Neural crest cell (in vitro differentiated cells): ENCODE measurements at regions not wholly inside any gene's neighbourhood (a gene's known extent, or its start where the extent isn't known, plus 50 kb on each side); places are given as distances from the start of the nearest gene placed in this dataset.

Source experiments
- DNase-seq: peaks from one replicate; pipeline ENCODE4 v3.0.0; 2021; ENCODE audit warnings: low read depth, mixed read lengths, low spot score
- H3K27ac Mint-ChIP-seq: one replicate; pipeline ENCODE4 v1.8.0; 2021; ENCODE audit warnings: mild to moderate bottlenecking, mixed read lengths; ENCODE audit not compliant: unreplicated experiment
- H3K27me3 Mint-ChIP-seq: 2 replicates; pipeline ENCODE4 v1.8.0; 2021; ENCODE audit warnings: low read depth, mild to moderate bottlenecking, mixed read lengths
- H3K36me3 Mint-ChIP-seq: 2 replicates; pipeline ENCODE4 v1.8.0; 2021; ENCODE audit warnings: low read depth, mild to moderate bottlenecking, mixed read lengths
- H3K4me1 Mint-ChIP-seq: 2 replicates; pipeline ENCODE4 v1.8.0; 2021; ENCODE audit warnings: mixed read lengths
- H3K4me3 Mint-ChIP-seq: one replicate; pipeline ENCODE4 v1.8.0; 2021; ENCODE audit warnings: mild to moderate bottlenecking, mixed read lengths
- H3K9me3 Mint-ChIP-seq: 2 replicates; pipeline ENCODE4 v1.8.0; 2021; ENCODE audit warnings: mixed read lengths
- TF ChIP-seq, protein P1 (sequence below): fragments of 200-600 bp; sonication (generic); conservative IDR thresholded peaks from 2 replicates; pipeline ENCODE4 v1.5.0; 2021; ENCODE audit warnings: antibody characterized with exemption, mild to moderate bottlenecking

DNA sequence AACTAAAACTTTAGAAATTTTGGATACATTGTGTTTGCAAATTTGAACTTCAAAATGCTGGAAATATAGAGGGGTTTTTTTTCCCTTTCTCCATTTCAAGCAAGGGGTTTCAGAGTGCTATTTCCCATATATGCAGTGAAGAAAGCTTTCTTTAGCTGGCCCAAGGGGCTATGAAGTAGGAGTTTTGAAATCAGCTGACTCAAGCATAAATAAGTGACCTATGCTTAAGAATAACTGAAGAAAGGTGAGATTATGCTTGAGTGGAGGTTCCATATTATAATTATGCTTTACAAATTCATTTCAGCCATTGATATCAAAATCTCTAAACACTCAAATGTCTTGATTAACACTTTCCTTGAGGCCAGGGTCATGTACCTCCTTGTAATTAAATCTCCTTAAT, 51.0 kb upstream of the RBBP8 start:
- DNase-seq = no peak
- Mint-ChIP-seq H3K9me3 (no peaks in the 10 kb centered on the region), H3K27ac (no peak overlapping the region), H3K4me1 (peaks cover 9% of the 10 kb centered on the region), H3K4me3 (no peak overlapping the region), H3K36me3 (peaks cover 5% of the 10 kb centered on the region), H3K27me3 (no peaks in the 10 kb centered on the region)
- TF ChIP-seq, protein P1, sequence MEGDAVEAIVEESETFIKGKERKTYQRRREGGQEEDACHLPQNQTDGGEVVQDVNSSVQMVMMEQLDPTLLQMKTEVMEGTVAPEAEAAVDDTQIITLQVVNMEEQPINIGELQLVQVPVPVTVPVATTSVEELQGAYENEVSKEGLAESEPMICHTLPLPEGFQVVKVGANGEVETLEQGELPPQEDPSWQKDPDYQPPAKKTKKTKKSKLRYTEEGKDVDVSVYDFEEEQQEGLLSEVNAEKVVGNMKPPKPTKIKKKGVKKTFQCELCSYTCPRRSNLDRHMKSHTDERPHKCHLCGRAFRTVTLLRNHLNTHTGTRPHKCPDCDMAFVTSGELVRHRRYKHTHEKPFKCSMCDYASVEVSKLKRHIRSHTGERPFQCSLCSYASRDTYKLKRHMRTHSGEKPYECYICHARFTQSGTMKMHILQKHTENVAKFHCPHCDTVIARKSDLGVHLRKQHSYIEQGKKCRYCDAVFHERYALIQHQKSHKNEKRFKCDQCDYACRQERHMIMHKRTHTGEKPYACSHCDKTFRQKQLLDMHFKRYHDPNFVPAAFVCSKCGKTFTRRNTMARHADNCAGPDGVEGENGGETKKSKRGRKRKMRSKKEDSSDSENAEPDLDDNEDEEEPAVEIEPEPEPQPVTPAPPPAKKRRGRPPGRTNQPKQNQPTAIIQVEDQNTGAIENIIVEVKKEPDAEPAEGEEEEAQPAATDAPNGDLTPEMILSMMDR = no peak

DNA sequence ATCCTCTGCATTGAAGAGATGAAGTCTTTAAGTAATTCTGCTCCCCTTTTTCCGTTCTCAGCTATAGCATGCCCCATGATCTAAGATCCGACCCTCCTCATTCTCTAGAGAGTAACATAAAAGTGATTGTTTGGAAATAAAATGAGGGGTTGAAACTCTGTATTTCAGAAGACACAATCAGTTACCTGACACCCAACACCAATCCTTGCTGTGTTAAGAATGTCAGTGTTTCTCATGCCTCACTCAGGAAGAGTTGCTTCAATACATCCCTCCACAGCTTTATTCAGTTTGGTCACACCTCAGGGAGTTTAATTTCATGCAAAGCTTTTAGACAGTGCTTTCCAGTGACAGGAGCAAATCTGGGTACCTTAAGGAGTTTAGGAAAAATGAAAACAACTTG, 49.9 kb upstream of the RBBP8 start:
- no peak for DNase-seq
- no peaks in the 10 kb centered on the region for H3K9me3 Mint-ChIP-seq
- H3K27ac Mint-ChIP-seq = no peak overlapping the region
- peaks cover 5% of the 10 kb centered on the region for H3K36me3 Mint-ChIP-seq
- no peaks in the 10 kb centered on the region for H3K27me3 Mint-ChIP-seq
- TF ChIP-seq, protein P1 = no peak
- peaks cover 9% of the 10 kb centered on the region for H3K4me1 Mint-ChIP-seq
- H3K4me3 Mint-ChIP-seq = no peak overlapping the region
